ENCODE measurements at regions not wholly inside any gene's neighbourhood (a gene's known extent, or its start where the extent isn't known, plus 50 kb on each side); places are given as distances from the start of the nearest gene placed in this dataset.
A peak's percentile ranks its signal among the peaks of the same experiment; 100 is the strongest.
"Not testable (repeated sequence)": the region's sequence is repeated elsewhere in the genome, so short reads cannot be mapped to it uniquely, and the experiment has no call there.

- not testable (repeated sequence) for H3K4me3 Mint-ChIP-seq (ENCODE audit: unreplicated experiment); H3K36me3 Mint-ChIP-seq (ENCODE audit: unreplicated experiment); H3K27me3 Mint-ChIP-seq (ENCODE audit: unreplicated experiment); DNase-seq; H3K4me1 Mint-ChIP-seq (ENCODE audit: low read depth, unreplicated experiment); H3K9me3 Mint-ChIP-seq (ENCODE audit: unreplicated experiment); H3K27ac Mint-ChIP-seq (ENCODE audit: unreplicated experiment)
Observed at GRCh38 chr1:120648915-120649623, 74.7 kb upstream of the NBPF26 start.

GRCh38 chr1:120649730-120650129 lies 74.0 kb upstream of the NBPF26 start:
- not testable (repeated sequence) for DNase-seq; H3K27me3 Mint-ChIP-seq (ENCODE audit: unreplicated experiment); H3K36me3 Mint-ChIP-seq (ENCODE audit: unreplicated experiment); H3K27ac Mint-ChIP-seq (ENCODE audit: unreplicated experiment); H3K9me3 Mint-ChIP-seq (ENCODE audit: unreplicated experiment); H3K4me3 Mint-ChIP-seq (ENCODE audit: unreplicated experiment); H3K4me1 Mint-ChIP-seq (ENCODE audit: low read depth, unreplicated experiment)

GRCh38 chr1:120654114-120654513 lies 69.6 kb upstream of the NBPF26 start:
- H3K36me3 Mint-ChIP-seq (ENCODE audit: unreplicated experiment); DNase-seq; H3K4me3 Mint-ChIP-seq (ENCODE audit: unreplicated experiment); H3K4me1 Mint-ChIP-seq (ENCODE audit: low read depth, unreplicated experiment); H3K9me3 Mint-ChIP-seq (ENCODE audit: unreplicated experiment); H3K27ac Mint-ChIP-seq (ENCODE audit: unreplicated experiment); H3K27me3 Mint-ChIP-seq (ENCODE audit: unreplicated experiment): not testable (repeated sequence)

GRCh38 chr1:120655394-120655793 lies 68.4 kb upstream of the NBPF26 start:
- not testable (repeated sequence) for DNase-seq; H3K36me3 Mint-ChIP-seq (ENCODE audit: unreplicated experiment); H3K27ac Mint-ChIP-seq (ENCODE audit: unreplicated experiment)

GRCh38 chr1:120656116-120656515 lies 67.6 kb upstream of the NBPF26 start:
- H3K27ac Mint-ChIP-seq (ENCODE audit: unreplicated experiment); H3K27me3 Mint-ChIP-seq (ENCODE audit: unreplicated experiment): not testable (repeated sequence)

More at GRCh38 chr1:120655394-120655793, 68.4 kb upstream of the NBPF26 start:
- H3K9me3 Mint-ChIP-seq (ENCODE audit: unreplicated experiment); H3K27me3 Mint-ChIP-seq (ENCODE audit: unreplicated experiment); H3K4me3 Mint-ChIP-seq (ENCODE audit: unreplicated experiment); H3K4me1 Mint-ChIP-seq (ENCODE audit: low read depth, unreplicated experiment): not testable (repeated sequence)

GRCh38 chr1:120657804-120658203 lies 65.9 kb upstream of the NBPF26 start:
- H3K4me1 Mint-ChIP-seq (ENCODE audit: low read depth, unreplicated experiment); H3K36me3 Mint-ChIP-seq (ENCODE audit: unreplicated experiment); H3K9me3 Mint-ChIP-seq (ENCODE audit: unreplicated experiment); H3K4me3 Mint-ChIP-seq (ENCODE audit: unreplicated experiment); DNase-seq; H3K27ac Mint-ChIP-seq (ENCODE audit: unreplicated experiment); H3K27me3 Mint-ChIP-seq (ENCODE audit: unreplicated experiment): not testable (repeated sequence)

More at GRCh38 chr1:120656116-120656515, 67.6 kb upstream of the NBPF26 start:
- H3K4me1 Mint-ChIP-seq (ENCODE audit: low read depth, unreplicated experiment); DNase-seq; H3K9me3 Mint-ChIP-seq (ENCODE audit: unreplicated experiment); H3K36me3 Mint-ChIP-seq (ENCODE audit: unreplicated experiment); H3K4me3 Mint-ChIP-seq (ENCODE audit: unreplicated experiment): not testable (repeated sequence)

GRCh38 chr1:120658622-120659021 lies 65.1 kb upstream of the NBPF26 start:
- H3K4me3 Mint-ChIP-seq (ENCODE audit: unreplicated experiment); H3K27ac Mint-ChIP-seq (ENCODE audit: unreplicated experiment); H3K27me3 Mint-ChIP-seq (ENCODE audit: unreplicated experiment); H3K36me3 Mint-ChIP-seq (ENCODE audit: unreplicated experiment); H3K4me1 Mint-ChIP-seq (ENCODE audit: low read depth, unreplicated experiment); H3K9me3 Mint-ChIP-seq (ENCODE audit: unreplicated experiment); DNase-seq: not testable (repeated sequence)

GRCh38 chr1:120659133-120659532 lies 64.6 kb upstream of the NBPF26 start:
- not testable (repeated sequence) for H3K4me1 Mint-ChIP-seq (ENCODE audit: low read depth, unreplicated experiment); H3K4me3 Mint-ChIP-seq (ENCODE audit: unreplicated experiment); H3K36me3 Mint-ChIP-seq (ENCODE audit: unreplicated experiment); DNase-seq; H3K27ac Mint-ChIP-seq (ENCODE audit: unreplicated experiment); H3K9me3 Mint-ChIP-seq (ENCODE audit: unreplicated experiment); H3K27me3 Mint-ChIP-seq (ENCODE audit: unreplicated experiment)

- not testable (repeated sequence) for H3K27ac Mint-ChIP-seq (ENCODE audit: unreplicated experiment); H3K4me1 Mint-ChIP-seq (ENCODE audit: low read depth, unreplicated experiment)
Observed at GRCh38 chr1:120664376-120665249, 59.1 kb upstream of the NBPF26 start.

GRCh38 chr1:120665250-120665577 lies 58.5 kb upstream of the NBPF26 start:
- not testable (repeated sequence) for H3K4me1 Mint-ChIP-seq (ENCODE audit: low read depth, unreplicated experiment); H3K9me3 Mint-ChIP-seq (ENCODE audit: unreplicated experiment); H3K27me3 Mint-ChIP-seq (ENCODE audit: unreplicated experiment); H3K27ac Mint-ChIP-seq (ENCODE audit: unreplicated experiment); H3K36me3 Mint-ChIP-seq (ENCODE audit: unreplicated experiment)
- peak overlapping the region; percentile 82 for H3K4me3 Mint-ChIP-seq (ENCODE audit: unreplicated experiment)
- DNase-seq, result peak; percentile 9

More at GRCh38 chr1:120664376-120665249, 59.1 kb upstream of the NBPF26 start:
- not testable (repeated sequence) for DNase-seq; H3K36me3 Mint-ChIP-seq (ENCODE audit: unreplicated experiment); H3K27me3 Mint-ChIP-seq (ENCODE audit: unreplicated experiment); H3K9me3 Mint-ChIP-seq (ENCODE audit: unreplicated experiment)
- H3K4me3 Mint-ChIP-seq (ENCODE audit: unreplicated experiment), result peak overlapping the region; percentile 82

- H3K36me3 Mint-ChIP-seq (ENCODE audit: unreplicated experiment), result not testable (repeated sequence)
Observed at GRCh38 chr1:120668187-120668586, 55.6 kb upstream of the NBPF26 start.

More at GRCh38 chr1:120668187-120668586, 55.6 kb upstream of the NBPF26 start:
- not testable (repeated sequence) for H3K4me1 Mint-ChIP-seq (ENCODE audit: low read depth, unreplicated experiment); H3K4me3 Mint-ChIP-seq (ENCODE audit: unreplicated experiment); H3K27ac Mint-ChIP-seq (ENCODE audit: unreplicated experiment); H3K27me3 Mint-ChIP-seq (ENCODE audit: unreplicated experiment); H3K9me3 Mint-ChIP-seq (ENCODE audit: unreplicated experiment); DNase-seq
